ENCODE measurements at regions not wholly inside any gene's neighbourhood (a gene's known extent, or its start where the extent isn't known, plus 50 kb on each side); places are given as distances from the start of the nearest gene placed in this dataset.

- TF ChIP-seq LEF1 (IDR thresholded peaks at IDR 0.05; ENCODE audit: borderline replicate concordance) (no peak), ZNF384 (IDR thresholded peaks at IDR 0.05) (no peak), ELF4 (IDR thresholded peaks at IDR 0.05) (no peak), NFRKB (IDR thresholded peaks at IDR 0.05) (no peak)
These were observed 112.8 kb upstream of the H2AZ1 start for GRCh38 chr4:100062921-100063320.

All from HEK293T (cell line).